NCI-H2029 treated with DMSO at 0.1 percent for 48 hours (cell line): ENCODE measurements at regions not wholly inside any gene's neighbourhood (a gene's known extent, or its start where the extent isn't known, plus 50 kb on each side); places are given as distances from the start of the nearest gene placed in this dataset.
"Not testable (repeated sequence)": the region's sequence is repeated elsewhere in the genome, so short reads cannot be mapped to it uniquely, and the experiment has no call there.

ENCODE experiments used
- DNase-seq: peaks from one replicate; lab custom pipeline; 2025; lab: John Stamatoyannopoulos, UW

GRCh38 chr11:92432515-92432914 is 207.9 kb downstream of the FAT3 start:
- no peak for DNase-seq

- no peak for DNase-seq
These were observed 211.7 kb downstream of the FAT3 start for GRCh38 chr11:92436034-92436920.

- DNase-seq: no peak
These were observed 214.5 kb downstream of the FAT3 start for GRCh38 chr11:92439133-92439532.

GRCh38 chr11:92440701-92441442 is 216.3 kb downstream of the FAT3 start:
- DNase-seq: no peak

GRCh38 chr11:92441443-92441726 is 216.8 kb downstream of the FAT3 start:
- no peak for DNase-seq

- no peak for DNase-seq
These were observed 218.6 kb downstream of the FAT3 start for GRCh38 chr11:92443199-92443598.

GRCh38 chr11:92447586-92447985 is 223.0 kb downstream of the FAT3 start:
- DNase-seq: no peak

GRCh38 chr11:92449222-92449621 is 224.6 kb downstream of the FAT3 start:
- no peak for DNase-seq

GRCh38 chr11:92449780-92450179 is 225.2 kb downstream of the FAT3 start:
- DNase-seq: no peak

GRCh38 chr11:92451063-92451462 is 226.4 kb downstream of the FAT3 start:
- DNase-seq: no peak

- no peak for DNase-seq
These were observed 228.4 kb downstream of the FAT3 start for GRCh38 chr11:92453055-92453454.

GRCh38 chr11:92455210-92455790 is 230.7 kb downstream of the FAT3 start:
- DNase-seq: no peak

- no peak for DNase-seq
These were observed 232.6 kb downstream of the FAT3 start for GRCh38 chr11:92457250-92457649.

- no peak for DNase-seq
These were observed 233.9 kb downstream of the FAT3 start for GRCh38 chr11:92458486-92458885.

- DNase-seq: no peak
These were observed 235.6 kb downstream of the FAT3 start for GRCh38 chr11:92460213-92460612.

- no peak for DNase-seq
These were observed 236.8 kb downstream of the FAT3 start for GRCh38 chr11:92461447-92461846.

GRCh38 chr11:92462821-92463220 is 238.2 kb downstream of the FAT3 start:
- DNase-seq: no peak

GRCh38 chr11:92464822-92465221 is 240.2 kb downstream of the FAT3 start:
- no peak for DNase-seq

GRCh38 chr11:92465410-92465809 is 240.8 kb downstream of the FAT3 start:
- DNase-seq: not testable (repeated sequence)

- DNase-seq: no peak
These were observed 249.1 kb downstream of the FAT3 start for GRCh38 chr11:92473736-92474135.

GRCh38 chr11:92475316-92475715 is 250.7 kb downstream of the FAT3 start:
- no peak for DNase-seq

GRCh38 chr11:92475819-92476218 is 251.2 kb downstream of the FAT3 start:
- DNase-seq: no peak

- no peak for DNase-seq
These were observed 253.1 kb downstream of the FAT3 start for GRCh38 chr11:92477686-92478085.
